Activated naive CD4-positive, alpha-beta T cell treated with anti-CD3 and anti-CD28 coated beads, Interleukin-2, amount 50 U/mL, for 16 hours (primary cell): ENCODE measurements at regions not wholly inside any gene's neighbourhood (a gene's known extent, or its start where the extent isn't known, plus 50 kb on each side); places are given as distances from the start of the nearest gene placed in this dataset.
"Not testable (repeated sequence)": the region's sequence is repeated elsewhere in the genome, so short reads cannot be mapped to it uniquely, and the experiment has no call there.

Experiments used
- DNase-seq: peaks from one replicate; pipeline ENCODE4 v3.0.0-alpha.2; 2020

- not testable (repeated sequence) for DNase-seq
Observed at GRCh38 chr12:131277186-131278091, 323.7 kb downstream of the ADGRD1 start.

GRCh38 chr12:131278451-131279115, 324.9 kb downstream of the ADGRD1 start:
- not testable (repeated sequence) for DNase-seq

- no peak for DNase-seq
Observed at GRCh38 chr12:131279281-131279921, 325.7 kb downstream of the ADGRD1 start.

GRCh38 chr12:131280426-131280825, 326.7 kb downstream of the ADGRD1 start:
- DNase-seq: no peak

GRCh38 chr12:131281016-131281415, 327.3 kb downstream of the ADGRD1 start:
- no peak for DNase-seq

- no peak for DNase-seq
Observed at GRCh38 chr12:131282292-131283080, 328.8 kb downstream of the ADGRD1 start.

GRCh38 chr12:131283191-131283861, 329.6 kb downstream of the ADGRD1 start:
- no peak for DNase-seq

GRCh38 chr12:131283862-131284825, 330.4 kb downstream of the ADGRD1 start:
- not testable (repeated sequence) for DNase-seq

- DNase-seq: not testable (repeated sequence)
Observed at GRCh38 chr12:131284954-131285904, 331.5 kb downstream of the ADGRD1 start.

- not testable (repeated sequence) for DNase-seq
Observed at GRCh38 chr12:131285905-131286295, 332.2 kb downstream of the ADGRD1 start.

GRCh38 chr12:131286301-131286700, 332.6 kb downstream of the ADGRD1 start:
- not testable (repeated sequence) for DNase-seq

- DNase-seq: no peak
Observed at GRCh38 chr12:131287015-131287937, 333.6 kb downstream of the ADGRD1 start.

GRCh38 chr12:131287938-131288764, 334.4 kb downstream of the ADGRD1 start:
- no peak for DNase-seq

GRCh38 chr12:131288765-131289695, 335.3 kb downstream of the ADGRD1 start:
- DNase-seq: not testable (repeated sequence)

GRCh38 chr12:131289807-131290206, 336.1 kb downstream of the ADGRD1 start:
- DNase-seq: not testable (repeated sequence)

- DNase-seq: no peak
Observed at GRCh38 chr12:131290255-131290959, 336.7 kb downstream of the ADGRD1 start.
